Calu3 (cell line): ENCODE measurements at regions not wholly inside any gene's neighbourhood (a gene's known extent, or its start where the extent isn't known, plus 50 kb on each side); places are given as distances from the start of the nearest gene placed in this dataset.

Experiments used
- BruUV-seq: library from RNA; stranded (reverse); fragments of 400-500 nt; replicated peaks from 2 replicates; lab custom pipeline; 2021; lab: Mats Ljungman, UMichigan
- CTCF ChIA-PET: fragments of 300-600 bp; sonication (Branson Sonifier 250); formaldehyde crosslinking; loops from one replicate; lab custom pipeline; 2022; ENCODE audit warnings: antibody characterized with exemption; lab: Charles Lee
- DNase-seq: peaks from one replicate; pipeline ENCODE4 v3.0.0; 2022
- H3K27ac Mint-ChIP-seq: one replicate; pipeline ENCODE4 v1.8.0; 2022; ENCODE audit warnings: mixed read lengths; ENCODE audit not compliant: unreplicated experiment
- H3K27me3 Mint-ChIP-seq: one replicate; pipeline ENCODE4 v1.8.0; 2022; ENCODE audit warnings: mixed read lengths; ENCODE audit not compliant: unreplicated experiment
- H3K36me3 Mint-ChIP-seq: one replicate; pipeline ENCODE4 v1.8.0; 2022; ENCODE audit warnings: mild to moderate bottlenecking, moderate library complexity, mixed read lengths; ENCODE audit not compliant: insufficient read depth, unreplicated experiment
- H3K4me1 Mint-ChIP-seq: one replicate; pipeline ENCODE4 v1.8.0; 2022; ENCODE audit warnings: mild to moderate bottlenecking, low read depth, mixed read lengths; ENCODE audit not compliant: unreplicated experiment
- H3K4me3 Mint-ChIP-seq: one replicate; pipeline ENCODE4 v1.8.0; 2022; ENCODE audit warnings: mild to moderate bottlenecking, low read depth, moderate library complexity, mixed read lengths; ENCODE audit not compliant: unreplicated experiment
- H3K9me3 Mint-ChIP-seq: one replicate; pipeline ENCODE4 v1.8.0; 2022; ENCODE audit warnings: low read depth, mixed read lengths; ENCODE audit not compliant: unreplicated experiment
- intact Hi-C: fragments of 100-400 bp; cut with micrococcal nuclease; formaldehyde crosslinking; loops from one replicate; pipeline ENCODE4 v1.10.0; 2022; ENCODE audit not compliant: unreplicated experiment
- TF ChIP-seq, protein P1 (sequence below): fragments of 200-600 bp; IDR thresholded peaks from one replicate; pipeline ENCODE4 v1.8.0; 2022; ENCODE audit warnings: antibody characterized with exemption; ENCODE audit not compliant: unreplicated experiment

DNA sequence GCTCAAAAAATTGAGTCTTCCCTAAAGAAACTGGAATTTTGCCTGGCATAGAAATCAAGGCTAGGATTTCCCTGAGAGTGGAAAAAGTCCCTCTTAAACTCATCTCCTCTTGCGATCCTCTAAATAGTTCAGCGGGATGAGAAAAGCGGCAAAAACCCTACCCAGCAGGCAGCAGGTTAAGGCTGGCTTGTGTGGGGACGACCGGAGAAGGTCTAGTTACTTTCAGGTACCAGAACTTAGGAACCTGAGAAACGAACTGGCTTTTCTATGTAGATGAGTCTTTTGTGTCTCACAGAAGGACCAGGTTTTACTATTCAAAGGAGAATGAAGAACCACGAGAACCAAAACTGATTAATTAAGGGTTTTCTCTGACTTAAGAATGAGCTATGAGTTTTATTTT, 523.7 kb upstream of the TGFBR2 start:
- BruUV-seq = no TSS peak
- TF ChIP-seq, protein P1, sequence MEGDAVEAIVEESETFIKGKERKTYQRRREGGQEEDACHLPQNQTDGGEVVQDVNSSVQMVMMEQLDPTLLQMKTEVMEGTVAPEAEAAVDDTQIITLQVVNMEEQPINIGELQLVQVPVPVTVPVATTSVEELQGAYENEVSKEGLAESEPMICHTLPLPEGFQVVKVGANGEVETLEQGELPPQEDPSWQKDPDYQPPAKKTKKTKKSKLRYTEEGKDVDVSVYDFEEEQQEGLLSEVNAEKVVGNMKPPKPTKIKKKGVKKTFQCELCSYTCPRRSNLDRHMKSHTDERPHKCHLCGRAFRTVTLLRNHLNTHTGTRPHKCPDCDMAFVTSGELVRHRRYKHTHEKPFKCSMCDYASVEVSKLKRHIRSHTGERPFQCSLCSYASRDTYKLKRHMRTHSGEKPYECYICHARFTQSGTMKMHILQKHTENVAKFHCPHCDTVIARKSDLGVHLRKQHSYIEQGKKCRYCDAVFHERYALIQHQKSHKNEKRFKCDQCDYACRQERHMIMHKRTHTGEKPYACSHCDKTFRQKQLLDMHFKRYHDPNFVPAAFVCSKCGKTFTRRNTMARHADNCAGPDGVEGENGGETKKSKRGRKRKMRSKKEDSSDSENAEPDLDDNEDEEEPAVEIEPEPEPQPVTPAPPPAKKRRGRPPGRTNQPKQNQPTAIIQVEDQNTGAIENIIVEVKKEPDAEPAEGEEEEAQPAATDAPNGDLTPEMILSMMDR = no peak
- no peak for DNase-seq
- CTCF ChIA-PET = interaction anchor here (1.0 kb wide), 1 partner anchor 116 kb away, joined by 3 read pairs; no protein-coding TSS in a partner anchor
- Mint-ChIP-seq H3K9me3 (no peaks in the 10 kb centered on the region), H3K27me3 (no peaks in the 10 kb centered on the region), H3K4me1 (peaks cover 19% of the 10 kb centered on the region), H3K27ac (no peak overlapping the region), H3K36me3 (no peaks in the 10 kb centered on the region), H3K4me3 (no peak overlapping the region)
- intact Hi-C loops = no loop called here

DNA sequence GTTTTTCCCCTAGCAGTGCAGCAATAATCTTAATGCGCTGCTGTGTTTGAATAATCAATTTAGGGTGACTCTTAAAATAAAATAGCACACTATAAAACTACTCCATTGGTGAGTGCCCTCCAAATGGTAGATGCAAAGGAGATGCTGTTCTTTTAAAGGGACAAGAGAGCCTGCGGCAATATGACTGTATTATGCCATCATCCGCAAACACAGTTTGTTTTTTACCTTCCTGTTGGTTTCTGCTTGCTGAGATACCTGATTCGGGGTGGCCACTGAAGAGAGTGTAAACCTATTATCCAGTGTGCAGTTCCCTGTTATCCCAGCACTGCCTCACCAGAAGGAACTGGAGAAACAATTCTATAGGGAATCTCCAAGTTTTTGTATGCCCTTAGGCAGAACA, 523.1 kb upstream of the TGFBR2 start:
- Mint-ChIP-seq H3K4me3 (no peak overlapping the region), H3K9me3 (no peaks in the 10 kb centered on the region), H3K27ac (no peak overlapping the region), H3K36me3 (no peaks in the 10 kb centered on the region), H3K27me3 (no peaks in the 10 kb centered on the region), H3K4me1 (peaks cover 19% of the 10 kb centered on the region)
- TF ChIP-seq, protein P1 = no peak
- intact Hi-C loops = no loop called here
- CTCF ChIA-PET = no interaction called here
- BruUV-seq = no TSS peak
- no peak for DNase-seq

DNA sequence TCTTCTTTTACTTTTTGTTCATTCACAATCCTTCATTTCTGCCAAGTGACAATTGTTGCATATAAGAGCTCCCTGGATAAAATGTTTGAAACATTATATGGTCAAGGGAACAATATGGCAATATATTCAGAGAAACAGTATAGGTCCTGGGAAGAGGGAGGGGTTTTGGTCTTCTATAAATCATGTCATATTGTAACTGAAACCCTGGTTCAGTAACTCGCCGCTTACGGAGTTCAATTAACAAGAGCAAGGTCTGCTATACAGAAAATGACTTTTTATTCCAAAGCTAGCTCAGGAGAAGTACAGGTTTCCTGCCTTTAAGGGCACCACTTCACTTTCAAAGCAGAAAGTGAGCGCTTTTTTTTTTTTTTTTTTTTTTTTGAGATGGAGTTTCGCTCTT, 522.1 kb upstream of the TGFBR2 start:
- Mint-ChIP-seq H3K36me3 (no peaks in the 10 kb centered on the region), H3K27me3 (no peaks in the 10 kb centered on the region), H3K9me3 (no peaks in the 10 kb centered on the region), H3K4me3 (no peak overlapping the region), H3K4me1 (peaks cover 12% of the 10 kb centered on the region), H3K27ac (no peak overlapping the region)
- intact Hi-C loops = no loop called here
- TF ChIP-seq, protein P1 = no peak
- DNase-seq = no peak
- CTCF ChIA-PET = interaction anchor here (0.6 to 0.7 kb wide), 3 partner anchors 91 to 600 kb away, joined by 3 to 7 read pairs (median 5); no protein-coding TSS in a partner anchor
- BruUV-seq = no TSS peak

DNA sequence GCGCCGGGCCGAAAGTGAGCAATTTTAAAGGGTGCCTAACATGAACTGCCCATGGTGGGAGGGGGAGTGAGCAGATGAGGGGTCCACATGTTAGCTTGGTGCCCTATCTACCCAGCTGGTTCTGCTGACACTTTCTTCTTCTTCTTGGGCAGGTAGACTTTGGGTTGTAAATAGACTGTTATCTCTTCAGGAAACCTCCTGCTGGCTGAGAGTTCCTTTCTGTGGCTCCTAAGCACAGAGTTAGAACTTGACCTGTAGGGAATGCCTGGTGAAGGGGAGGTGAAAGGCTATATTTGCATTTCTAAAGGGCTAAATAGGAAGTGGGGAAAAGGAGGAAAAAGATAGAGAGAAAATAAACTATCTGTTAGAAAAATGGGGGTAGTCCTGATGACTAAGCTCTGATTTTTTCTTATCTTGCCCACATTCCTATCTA, 521.4 kb upstream of the TGFBR2 start:
- Mint-ChIP-seq H3K9me3 (no peaks in the 10 kb centered on the region), H3K27me3 (no peaks in the 10 kb centered on the region), H3K27ac (no peak overlapping the region), H3K4me1 (peaks cover 12% of the 10 kb centered on the region), H3K4me3 (no peak overlapping the region), H3K36me3 (no peaks in the 10 kb centered on the region)
- CTCF ChIA-PET = interaction anchor here (0.6 to 0.7 kb wide), 2 partner anchors 91 to 600 kb away, joined by 3 to 7 read pairs; no protein-coding TSS in a partner anchor
- intact Hi-C loops = no loop called here
- no TSS peak for BruUV-seq
- TF ChIP-seq, protein P1 = no peak
- DNase-seq = no peak
